GM19467 (cell line): ENCODE measurements at regions not wholly inside any gene's neighbourhood (a gene's known extent, or its start where the extent isn't known, plus 50 kb on each side); places are given as distances from the start of the nearest gene placed in this dataset.

Experiments
- ATAC-seq: cut with Tn5 transposase; IDR thresholded peaks from one replicate; pipeline ENCODE4 v1.9.1; 2021; ENCODE audit warnings: mild to moderate bottlenecking, moderate library complexity; ENCODE audit not compliant: unreplicated experiment

DNA sequence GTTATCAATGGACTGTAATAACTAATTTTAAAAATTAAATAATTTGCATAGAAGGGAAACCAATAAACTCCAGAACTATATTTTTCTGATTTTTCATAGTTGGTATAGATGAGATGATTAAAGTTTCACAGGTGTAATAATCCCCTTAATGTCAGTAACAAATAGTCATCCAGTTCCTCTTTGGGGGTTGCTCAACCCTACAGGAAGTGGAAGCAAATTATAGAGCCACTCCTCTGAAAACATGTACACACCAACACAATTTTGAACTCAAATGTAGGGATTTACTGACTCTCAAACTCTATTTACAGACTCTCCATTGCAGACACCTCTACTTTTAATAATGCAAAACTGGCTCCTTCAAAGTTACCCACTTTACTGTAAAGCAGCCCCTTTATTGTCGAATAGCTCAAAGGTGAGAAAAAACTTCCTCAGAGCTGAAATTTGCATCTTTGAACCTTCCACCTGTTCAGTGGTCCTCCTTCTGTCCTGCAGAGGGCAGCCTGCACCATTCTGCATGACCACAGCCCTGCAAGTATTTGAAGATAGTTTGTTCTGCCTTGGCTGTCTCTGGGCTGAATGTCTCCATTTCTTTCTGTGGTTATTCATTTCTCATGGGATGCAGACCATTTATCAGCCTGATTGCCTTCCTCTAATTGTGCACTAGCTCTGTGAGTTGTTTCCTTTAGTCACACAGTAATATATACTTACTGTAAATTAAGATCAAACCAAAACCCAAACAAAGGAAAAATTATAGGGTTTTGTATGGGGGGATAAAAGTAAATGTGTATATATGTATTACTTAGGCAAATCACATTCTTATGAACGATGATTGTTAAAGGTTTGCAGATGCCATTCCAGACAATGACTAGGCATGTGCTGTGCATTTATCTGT lies 383.2 kb upstream of the SGCD start:
- peak; percentile 93 for ATAC-seq

DNA sequence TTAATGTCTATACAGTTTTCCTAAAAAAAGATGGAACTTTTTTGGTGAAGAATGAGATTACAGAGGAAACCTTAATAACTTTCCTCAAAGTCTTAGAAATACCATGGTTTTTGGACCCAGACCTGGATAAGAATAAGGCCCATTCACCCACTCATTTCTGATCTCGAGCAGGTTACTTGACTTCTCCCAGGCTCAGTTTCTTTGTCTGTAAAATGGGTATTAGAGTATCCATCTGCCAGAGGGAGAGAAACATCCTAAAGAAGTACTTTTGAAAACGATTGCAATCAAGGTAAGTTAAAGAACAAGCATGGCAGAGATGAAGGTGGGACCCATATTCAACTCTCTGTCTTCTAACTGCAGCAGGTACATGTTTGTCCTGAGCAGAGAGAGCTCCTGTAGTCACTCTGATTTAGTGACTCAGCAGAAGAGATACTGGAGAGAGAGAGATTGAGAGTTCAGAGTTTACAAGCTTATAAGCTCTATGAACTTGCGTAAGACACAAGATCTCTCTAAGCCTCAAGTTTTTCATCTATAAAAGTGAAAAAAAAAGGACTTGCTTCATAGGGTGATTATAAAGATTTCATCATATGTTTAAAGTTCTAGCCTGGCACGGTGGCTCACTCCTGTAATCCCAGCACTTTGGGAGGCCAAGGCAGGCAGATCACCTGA lies 379.4 kb upstream of the SGCD start:
- ATAC-seq: no peak

DNA sequence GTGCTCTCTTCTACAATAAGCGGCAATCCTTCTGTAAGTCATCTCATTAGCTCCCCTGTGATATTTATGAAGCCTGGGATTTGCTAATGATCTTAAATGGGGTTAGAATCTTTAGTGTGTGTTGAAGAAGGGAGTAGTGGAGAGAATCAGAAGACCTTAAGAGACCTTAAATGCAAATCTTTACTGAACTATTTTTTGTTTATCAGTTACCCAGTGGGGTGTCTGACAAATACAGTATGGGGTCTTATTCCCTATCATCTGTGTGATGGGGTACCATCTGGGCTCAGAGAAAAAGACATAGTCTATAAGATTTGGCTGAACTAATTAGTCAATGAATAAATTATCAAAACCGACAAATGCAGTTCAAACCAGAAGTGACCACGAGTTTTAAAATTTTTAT lies 378.4 kb upstream of the SGCD start:
- ATAC-seq: no peak

DNA sequence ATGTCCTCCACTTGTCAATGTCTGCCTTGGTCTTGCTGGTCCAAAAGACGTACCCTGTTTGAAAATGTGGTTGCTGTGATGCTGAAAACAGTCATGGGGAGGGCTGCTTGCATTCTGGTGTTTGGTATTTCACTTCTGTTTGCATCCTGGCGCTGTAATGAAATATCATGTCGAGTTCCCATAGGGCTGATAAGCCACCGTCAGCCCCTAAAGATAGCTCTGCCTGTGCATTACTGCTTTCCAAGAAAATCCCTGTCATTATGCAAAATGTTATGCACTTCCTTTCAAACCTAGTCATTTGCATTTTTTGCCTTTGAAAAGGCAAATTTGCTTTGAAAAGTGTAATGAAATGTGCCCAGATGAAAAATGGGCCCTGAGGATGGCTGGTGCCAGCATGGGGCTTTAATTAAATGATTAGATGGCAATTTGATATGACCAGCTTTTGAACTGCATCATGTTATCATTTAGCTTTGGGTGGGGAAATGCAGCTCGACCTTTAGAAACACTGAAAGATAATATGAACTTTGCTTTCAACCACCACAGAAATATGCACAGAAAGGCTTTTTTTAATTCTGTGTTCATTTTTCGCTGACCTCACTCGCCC lies 374.4 kb upstream of the SGCD start:
- no peak for ATAC-seq

DNA sequence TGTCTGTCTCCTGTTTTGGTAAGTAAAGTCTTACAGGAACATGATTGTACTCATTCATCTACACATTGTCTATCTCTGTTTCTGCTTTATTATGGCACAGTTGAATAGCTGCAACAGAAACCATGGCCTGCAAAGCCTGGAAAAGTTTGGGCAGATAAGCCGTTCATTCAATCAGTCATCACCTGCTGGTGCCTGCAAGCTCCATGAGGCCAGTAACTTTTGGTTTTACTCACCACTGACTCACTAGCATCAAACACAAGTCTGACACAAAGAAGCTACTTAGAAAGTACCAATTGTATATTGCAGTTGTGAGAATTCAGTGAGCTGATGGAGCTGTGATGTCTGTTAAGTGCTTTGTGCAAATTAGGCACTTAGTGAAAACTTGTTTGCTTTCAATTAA lies 373.6 kb upstream of the SGCD start:
- ATAC-seq: no peak

DNA sequence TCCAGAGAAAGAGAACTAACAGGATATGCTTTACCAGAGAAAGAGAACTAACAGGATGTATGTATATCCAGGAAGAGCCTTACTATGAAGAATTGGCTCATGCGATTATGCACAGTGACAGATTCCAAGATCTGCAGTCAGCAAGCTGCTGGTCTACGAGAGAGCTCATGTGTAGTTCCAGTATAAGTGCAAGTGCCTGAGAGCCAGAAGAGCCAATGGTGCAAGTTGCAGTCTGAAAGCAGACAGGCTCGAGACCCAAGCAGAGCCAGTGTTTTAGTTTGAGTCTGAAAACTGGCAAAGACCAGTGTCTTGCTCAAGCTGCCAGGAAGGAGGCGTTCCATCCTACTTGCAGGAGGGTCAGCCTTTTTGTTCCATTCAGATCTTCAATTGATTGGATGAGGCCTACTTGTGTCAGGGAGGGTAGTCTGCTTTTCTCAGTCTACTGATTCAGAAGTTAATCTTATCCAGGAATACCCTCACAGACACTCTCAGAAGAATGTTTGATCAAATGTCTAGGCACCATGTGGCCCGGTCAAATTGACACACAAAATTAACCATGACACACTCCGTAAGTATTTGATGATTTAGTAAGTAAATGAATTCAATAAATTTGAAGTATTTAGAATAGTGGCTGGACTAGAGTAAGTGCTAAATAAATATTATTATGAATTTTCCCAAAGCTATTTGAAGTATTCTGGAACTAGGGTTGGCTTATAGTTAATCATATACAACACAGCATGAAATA lies 372.1 kb upstream of the SGCD start:
- ATAC-seq: no peak

DNA sequence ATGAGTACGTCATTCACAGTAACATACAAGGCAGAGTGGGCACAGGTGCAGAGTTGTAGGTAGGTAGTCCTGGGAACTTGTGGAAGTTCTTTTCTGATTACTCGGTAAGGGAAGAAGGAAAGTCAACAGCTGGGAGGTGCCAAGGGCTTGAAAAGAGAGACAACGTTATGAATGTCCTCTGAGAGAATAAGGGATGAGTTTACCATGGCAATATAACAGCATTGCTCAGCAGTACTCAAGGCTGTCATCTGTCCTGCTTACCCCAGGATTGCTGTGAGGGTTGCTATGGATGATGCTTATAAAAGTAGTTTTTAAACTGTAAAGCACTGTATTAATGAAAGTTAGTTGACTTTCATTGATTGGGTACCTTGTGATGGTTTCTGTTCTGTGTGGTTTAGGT lies 369.1 kb upstream of the SGCD start:
- ATAC-seq: no peak

DNA sequence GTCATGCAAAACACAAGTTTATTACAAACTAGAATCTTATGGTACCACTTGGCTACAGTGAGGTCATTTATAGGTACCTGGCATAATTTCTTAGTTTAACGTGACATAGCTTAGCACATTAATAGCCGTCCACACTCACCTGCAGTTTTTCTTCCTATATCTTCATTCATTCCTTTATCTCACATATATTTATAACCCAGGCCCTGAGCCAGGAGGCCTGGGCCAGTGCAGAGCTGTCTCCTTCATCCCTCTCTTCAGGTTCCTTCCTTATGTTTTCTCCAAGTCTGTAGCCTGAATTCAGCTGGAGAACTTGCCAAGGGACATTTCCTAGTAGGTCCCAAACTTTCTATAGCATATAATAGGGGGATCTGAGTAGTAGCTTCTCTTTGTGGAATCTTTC lies 367.9 kb upstream of the SGCD start:
- ATAC-seq: no peak

DNA sequence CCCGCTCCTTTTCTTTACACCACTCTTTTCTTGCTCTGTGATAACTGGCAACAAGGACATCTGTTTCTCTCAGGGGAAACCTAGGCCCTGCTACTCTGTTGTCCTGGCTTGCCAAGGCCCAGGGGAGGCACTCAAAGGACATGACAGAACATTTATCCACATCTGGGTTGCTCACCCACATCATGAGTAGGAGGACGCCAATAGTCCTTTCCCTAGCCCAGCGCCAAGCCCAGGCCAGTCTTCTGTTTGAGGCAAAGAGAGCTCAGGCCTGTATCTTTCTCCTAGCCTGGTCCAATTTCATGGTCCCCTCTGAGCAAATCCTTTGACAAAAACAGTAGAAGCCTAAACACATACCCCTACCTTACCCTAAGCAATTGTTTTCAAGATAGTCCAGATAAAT lies 366.8 kb upstream of the SGCD start:
- ATAC-seq: no peak

DNA sequence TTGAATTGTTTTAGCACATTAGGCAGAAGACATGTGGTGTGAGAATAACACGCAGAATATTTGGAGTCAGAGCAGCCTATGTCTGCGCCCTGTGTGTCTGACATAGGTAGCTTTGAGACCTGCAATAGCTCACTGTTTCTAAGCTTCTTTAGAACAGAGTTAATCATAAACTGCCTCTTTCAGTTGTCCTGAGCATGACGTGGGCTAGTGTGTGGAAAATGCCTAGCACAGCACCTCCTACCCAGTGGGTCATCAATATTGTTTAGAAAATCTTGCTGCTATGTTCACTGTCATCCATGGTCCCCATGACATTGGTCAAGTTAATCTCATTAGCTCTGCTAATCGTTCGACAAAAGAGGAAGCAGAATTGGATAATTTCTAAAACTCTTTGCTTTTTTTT lies 357.4 kb upstream of the SGCD start:
- ATAC-seq: no peak

DNA sequence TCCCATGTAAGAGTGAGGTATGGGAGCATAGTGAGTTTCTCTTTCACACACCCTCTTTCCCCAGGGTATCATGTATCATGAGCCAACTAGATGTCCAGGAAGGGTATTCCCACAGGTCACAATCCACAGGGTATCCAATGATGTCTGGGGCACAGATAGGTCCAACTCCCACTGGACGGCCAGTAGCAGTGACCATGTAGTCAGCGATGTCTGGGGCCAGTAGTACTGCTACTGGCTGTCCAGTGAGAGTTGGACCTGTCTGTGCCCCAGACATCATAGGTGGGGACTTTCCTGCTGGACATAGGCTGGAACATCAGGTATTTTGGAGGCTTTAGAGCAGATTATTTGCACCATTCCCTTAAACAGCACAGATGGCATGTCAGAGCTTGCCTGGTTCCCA lies 352.6 kb upstream of the SGCD start:
- no peak for ATAC-seq

DNA sequence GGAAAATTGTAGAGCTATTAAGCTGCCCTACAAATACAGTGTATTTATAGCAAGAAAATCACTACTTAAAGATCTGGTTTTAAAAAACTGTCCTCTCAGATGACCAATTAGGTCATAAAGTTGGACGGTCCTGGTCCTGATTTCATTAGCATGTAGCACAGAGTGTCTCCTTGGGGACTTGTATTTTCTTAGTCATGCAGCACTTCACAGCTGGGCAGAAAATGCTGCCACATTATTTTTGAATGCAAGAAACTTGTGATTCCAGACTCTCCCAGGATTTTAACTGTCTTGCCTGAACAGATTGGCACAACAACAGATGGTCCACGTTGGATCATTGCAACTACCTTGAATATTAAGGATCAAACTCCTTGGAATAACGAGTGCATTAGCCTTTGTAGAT lies 348.1 kb upstream of the SGCD start:
- no peak for ATAC-seq

DNA sequence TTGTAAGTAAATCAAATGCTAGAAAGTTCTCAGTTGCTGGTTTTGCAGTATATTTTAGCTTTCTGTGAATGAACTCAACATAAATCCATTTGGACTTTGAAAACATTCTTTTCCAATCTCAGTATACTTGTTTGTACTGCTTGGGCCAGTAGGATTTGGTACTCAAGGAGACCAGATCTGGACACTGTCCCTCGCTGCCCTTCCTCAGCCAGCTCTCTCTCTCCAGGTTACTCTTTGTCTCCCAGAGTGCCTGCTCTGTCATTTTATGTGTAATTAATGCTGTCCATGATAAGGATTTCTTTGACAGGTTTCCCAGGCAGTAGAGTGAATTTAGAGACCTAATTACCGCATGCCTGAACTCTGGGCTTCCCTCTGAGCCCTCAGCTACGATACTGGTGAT lies 344.6 kb upstream of the SGCD start:
- no peak for ATAC-seq

DNA sequence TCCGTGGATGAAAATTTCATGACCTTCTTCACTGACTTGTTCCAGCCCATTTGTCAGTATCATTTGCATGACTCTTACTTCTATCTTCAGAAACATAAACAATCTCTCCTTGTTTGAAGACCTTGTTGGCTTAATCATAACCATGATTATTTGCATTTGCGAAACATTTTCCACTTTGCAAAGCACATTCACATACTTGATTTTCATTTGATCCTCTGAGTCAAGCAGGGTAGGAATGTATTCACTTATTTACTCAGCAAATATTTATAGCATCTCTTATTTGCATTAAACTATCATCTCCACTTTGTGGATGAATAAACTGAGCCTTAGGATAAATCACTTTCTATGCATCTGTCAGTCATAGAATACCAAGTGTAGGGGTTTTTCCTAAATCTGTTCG lies 343.0 kb upstream of the SGCD start:
- ATAC-seq: no peak

DNA sequence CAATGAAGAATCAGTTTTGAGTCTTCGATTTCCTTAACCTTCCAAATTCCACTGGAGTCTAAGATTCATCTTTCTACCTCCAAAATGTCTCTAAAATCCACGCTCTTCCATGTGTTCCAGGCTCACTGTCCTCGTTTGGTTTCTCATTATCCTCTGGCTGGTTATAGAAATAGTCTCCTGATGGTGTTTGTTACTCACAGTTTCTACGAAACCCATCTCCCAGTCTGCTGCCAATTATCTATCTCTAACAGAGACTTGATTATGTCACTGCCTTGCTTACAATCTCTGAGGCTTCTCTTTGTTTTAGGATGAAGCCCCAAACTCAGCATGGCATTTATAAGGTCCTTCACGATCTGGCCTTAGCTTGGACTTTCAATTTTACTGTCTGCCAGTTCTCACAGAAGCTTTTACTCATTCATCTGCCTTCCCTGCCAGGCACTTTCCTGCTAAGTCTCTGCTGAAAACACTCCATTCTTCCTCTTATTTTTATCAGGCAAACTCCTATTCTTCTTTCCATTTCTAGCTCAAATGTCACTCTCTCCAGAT lies 339.6 kb upstream of the SGCD start:
- ATAC-seq: no peak

DNA sequence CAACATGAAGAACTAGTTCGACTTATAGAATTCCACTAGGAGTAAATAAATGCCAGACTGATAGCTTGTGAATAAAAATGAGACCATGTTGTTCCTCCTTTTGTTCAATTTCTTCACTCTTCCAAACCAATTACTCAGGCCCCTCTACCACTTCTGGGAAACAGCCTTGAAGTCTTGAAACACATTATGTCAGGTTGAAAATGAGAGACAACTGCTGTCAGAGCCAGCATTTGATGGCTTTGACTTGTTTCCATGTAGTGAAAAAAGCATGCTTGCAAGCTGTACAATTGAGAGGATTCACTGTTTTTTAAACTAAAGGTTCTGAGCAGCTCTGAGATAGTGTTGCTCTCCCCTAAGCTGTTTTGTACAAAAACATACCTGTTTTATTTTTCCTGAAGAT lies 337.1 kb upstream of the SGCD start:
- ATAC-seq: no peak

DNA sequence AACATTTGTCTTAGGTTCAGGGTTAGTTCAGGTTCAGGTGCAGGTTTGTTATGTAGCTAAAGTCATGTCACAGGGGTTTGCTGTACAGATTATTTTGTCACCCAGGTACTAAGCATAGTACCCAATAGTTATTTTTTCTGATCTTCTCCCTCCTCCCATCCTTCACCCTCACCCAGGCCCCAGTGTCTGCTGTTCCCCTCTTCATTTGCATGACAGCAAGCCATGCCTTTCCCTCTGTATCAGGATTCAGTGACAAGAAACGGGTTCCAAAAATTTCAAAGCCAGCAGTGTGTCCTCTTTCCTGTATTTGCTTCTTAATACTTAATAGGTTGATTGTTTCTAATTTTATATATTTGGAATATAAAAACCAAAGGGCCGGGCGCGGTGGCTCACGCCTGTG lies 330.8 kb upstream of the SGCD start:
- ATAC-seq: no peak

DNA sequence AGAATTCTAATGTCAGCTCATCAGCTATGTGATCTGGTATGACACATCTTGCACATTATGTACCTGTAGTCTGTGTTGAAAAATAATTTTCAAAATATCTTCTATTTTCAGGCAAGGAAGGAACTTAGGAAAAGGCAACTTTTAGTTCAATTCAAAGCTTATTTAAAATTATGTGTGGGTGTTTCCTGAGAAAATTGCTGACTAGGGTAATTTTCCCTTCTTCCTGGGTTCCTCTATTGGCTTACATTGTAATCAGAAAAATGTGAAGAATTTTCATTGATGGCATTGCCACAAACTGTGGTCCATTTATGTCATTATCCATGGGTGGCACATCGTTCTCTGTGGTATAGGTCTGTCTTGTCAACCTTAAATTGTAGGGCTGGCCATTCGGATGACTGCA lies 328.7 kb upstream of the SGCD start:
- ATAC-seq: no peak

DNA sequence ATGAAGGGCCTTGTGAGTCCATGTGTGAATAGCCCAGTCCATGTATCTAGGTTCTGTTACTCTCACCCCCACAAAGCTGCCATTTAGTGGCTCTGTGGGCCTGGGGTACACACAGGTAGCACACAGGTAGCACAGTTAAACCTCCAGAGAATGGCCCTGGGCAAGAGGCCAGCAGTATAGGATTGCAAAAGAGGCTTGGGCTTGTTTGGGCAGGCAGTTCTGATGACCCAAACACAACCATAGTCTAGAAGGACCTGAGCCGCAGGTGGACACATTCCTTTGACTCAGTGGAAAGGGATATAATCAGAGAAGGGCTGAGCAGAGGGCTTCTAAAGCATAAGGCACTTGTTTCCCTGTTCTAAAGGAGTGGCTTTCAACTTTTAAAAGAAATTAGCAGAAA lies 326.8 kb upstream of the SGCD start:
- no peak for ATAC-seq

DNA sequence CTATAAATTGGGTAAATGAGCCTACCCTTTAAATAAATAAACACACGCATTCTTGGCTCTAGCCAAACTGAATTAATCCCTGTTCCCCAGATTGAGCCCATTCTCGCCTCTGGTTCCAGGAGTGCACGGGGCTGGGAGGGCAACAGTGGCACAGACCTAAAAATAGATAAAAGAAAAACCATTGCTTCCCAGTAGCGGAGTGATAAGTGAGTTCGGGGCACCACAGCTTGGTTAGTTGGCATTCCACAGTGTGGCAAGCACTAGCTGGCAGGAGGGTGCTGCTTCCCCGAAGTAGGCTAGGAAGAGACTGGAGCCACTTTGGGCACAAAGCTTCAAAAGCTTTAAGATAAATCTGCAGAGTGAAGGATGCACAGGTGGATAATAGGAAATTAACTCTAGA lies 322.2 kb upstream of the SGCD start:
- ATAC-seq: no peak

DNA sequence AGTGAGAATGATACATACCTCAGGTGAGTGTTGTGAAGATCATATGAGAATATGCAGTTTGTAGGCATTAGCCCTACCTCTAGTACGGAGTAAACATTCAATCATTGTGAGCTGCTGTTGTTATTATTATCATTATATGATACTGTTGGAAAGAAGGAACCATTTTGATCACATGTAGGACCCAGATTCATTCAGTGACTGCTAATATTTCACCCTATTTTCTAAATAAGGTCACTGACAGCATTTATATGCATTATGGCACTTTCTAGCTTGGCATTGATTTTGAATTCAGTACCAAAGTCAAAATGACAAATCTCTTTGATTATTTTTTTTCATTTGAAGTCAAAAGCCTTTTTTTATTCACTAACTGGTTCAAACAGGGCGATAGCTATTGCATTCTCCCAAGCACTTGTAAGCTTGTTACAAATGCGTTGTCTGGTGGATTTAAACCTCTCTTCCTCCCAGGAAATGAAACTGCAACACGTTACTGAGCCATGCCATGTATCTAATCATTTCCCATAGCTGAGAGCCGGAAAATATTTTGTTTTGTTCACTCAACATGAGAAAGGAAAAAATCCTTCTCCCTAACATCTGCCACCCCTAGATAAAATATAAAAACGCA lies 320.8 kb upstream of the SGCD start:
- ATAC-seq: no peak
